ENCODE measurements at regions not wholly inside any gene's neighbourhood (a gene's known extent, or its start where the extent isn't known, plus 50 kb on each side); places are given as distances from the start of the nearest gene placed in this dataset.

- Mint-ChIP-seq H3K27me3 (peaks cover 4% of the 10 kb centered on the region), H3K36me3 (no peaks in the 10 kb centered on the region), H3K9me3 (no peaks in the 10 kb centered on the region), H3K4me3 (no peak overlapping the region), H3K27ac (no peak overlapping the region), H3K4me1 (peaks cover 3% of the 10 kb centered on the region)
- CTCF ChIA-PET: no interaction called here
- DNase-seq: no peak
These were observed 51.5 kb upstream of the ARID1B start for GRCh38 chr6:156725712-156726111.

GRCh38 chr6:156720691-156721685 lies 56.2 kb upstream of the ARID1B start:
- H3K9me3 Mint-ChIP-seq: no peaks in the 10 kb centered on the region
- H3K27me3 Mint-ChIP-seq: no peaks in the 10 kb centered on the region
- no peak for DNase-seq
- CTCF ChIA-PET: interaction anchor here (0.5 to 1.1 kb wide), 3 partner anchors 8 to 125 kb away, joined by 3 read pairs; no protein-coding TSS in a partner anchor
- peak overlapping the region; percentile 1 for H3K27ac Mint-ChIP-seq
- H3K36me3 Mint-ChIP-seq: no peaks in the 10 kb centered on the region
- peaks cover 14% of the 10 kb centered on the region for H3K4me1 Mint-ChIP-seq
- H3K4me3 Mint-ChIP-seq: peak overlapping the region; percentile 24

GRCh38 chr6:156719720-156720563 lies 57.2 kb upstream of the ARID1B start:
- Mint-ChIP-seq H3K4me3 (peak overlapping the region; percentile 68), H3K27me3 (no peaks in the 10 kb centered on the region), H3K36me3 (no peaks in the 10 kb centered on the region), H3K27ac (no peak overlapping the region), H3K9me3 (no peaks in the 10 kb centered on the region), H3K4me1 (peaks cover 14% of the 10 kb centered on the region)
- DNase-seq: peak; percentile 75
- CTCF ChIA-PET: interaction anchor here (0.5 to 0.7 kb wide), 2 partner anchors 9 to 124 kb away, joined by 3 read pairs; no protein-coding TSS in a partner anchor

GRCh38 chr6:156719395-156719719 lies 57.8 kb upstream of the ARID1B start:
- Mint-ChIP-seq H3K27me3 (no peaks in the 10 kb centered on the region), H3K36me3 (no peaks in the 10 kb centered on the region), H3K4me1 (peaks cover 14% of the 10 kb centered on the region), H3K4me3 (peak overlapping the region; percentile 68), H3K27ac (no peak overlapping the region), H3K9me3 (no peaks in the 10 kb centered on the region)
- CTCF ChIA-PET: no interaction called here
- no peak for DNase-seq

GRCh38 chr6:156718647-156719394 lies 58.4 kb upstream of the ARID1B start:
- H3K27me3 Mint-ChIP-seq: peaks cover under 1% of the 10 kb centered on the region
- no peaks in the 10 kb centered on the region for H3K9me3 Mint-ChIP-seq

GRCh38 chr6:156717542-156717941 lies 59.6 kb upstream of the ARID1B start:
- no peak overlapping the region for H3K27ac Mint-ChIP-seq
- H3K36me3 Mint-ChIP-seq: no peaks in the 10 kb centered on the region

More at GRCh38 chr6:156718647-156719394, 58.4 kb upstream of the ARID1B start:
- no peaks in the 10 kb centered on the region for H3K36me3 Mint-ChIP-seq
- CTCF ChIA-PET: no interaction called here
- no peak overlapping the region for H3K27ac Mint-ChIP-seq
- peaks cover 14% of the 10 kb centered on the region for H3K4me1 Mint-ChIP-seq
- DNase-seq: no peak
- peak overlapping the region; percentile 7 for H3K4me3 Mint-ChIP-seq

GRCh38 chr6:156715839-156716238 lies 61.3 kb upstream of the ARID1B start:
- H3K4me1 Mint-ChIP-seq: peaks cover 12% of the 10 kb centered on the region
- peaks cover 8% of the 10 kb centered on the region for H3K27me3 Mint-ChIP-seq
- no peaks in the 10 kb centered on the region for H3K36me3 Mint-ChIP-seq
- H3K4me3 Mint-ChIP-seq: no peak overlapping the region
- no peaks in the 10 kb centered on the region for H3K9me3 Mint-ChIP-seq
- H3K27ac Mint-ChIP-seq: no peak overlapping the region
- CTCF ChIA-PET: no interaction called here
- no peak for DNase-seq

More at GRCh38 chr6:156717542-156717941, 59.6 kb upstream of the ARID1B start:
- H3K4me1 Mint-ChIP-seq: peaks cover 13% of the 10 kb centered on the region
- H3K27me3 Mint-ChIP-seq: peaks cover 8% of the 10 kb centered on the region
- no peak for DNase-seq
- CTCF ChIA-PET: interaction anchor here (0.8 kb wide), 1 partner anchor 294 kb away, joined by 3 read pairs; no protein-coding TSS in a partner anchor
- H3K9me3 Mint-ChIP-seq: no peaks in the 10 kb centered on the region
- no peak overlapping the region for H3K4me3 Mint-ChIP-seq

- Mint-ChIP-seq H3K27me3 (peaks cover 8% of the 10 kb centered on the region), H3K27ac (no peak overlapping the region), H3K4me3 (no peak overlapping the region), H3K36me3 (no peaks in the 10 kb centered on the region), H3K9me3 (no peaks in the 10 kb centered on the region), H3K4me1 (no peaks in the 10 kb centered on the region)
- DNase-seq: no peak
- CTCF ChIA-PET: no interaction called here
These were observed 63.6 kb upstream of the ARID1B start for GRCh38 chr6:156713548-156713947.

- Mint-ChIP-seq H3K36me3 (no peaks in the 10 kb centered on the region), H3K27me3 (peaks cover 22% of the 10 kb centered on the region), H3K27ac (no peak overlapping the region), H3K4me1 (no peaks in the 10 kb centered on the region), H3K4me3 (no peak overlapping the region), H3K9me3 (no peaks in the 10 kb centered on the region)
- CTCF ChIA-PET: no interaction called here
- DNase-seq: no peak
These were observed 66.7 kb upstream of the ARID1B start for GRCh38 chr6:156710479-156710878.

GRCh38 chr6:156707818-156708217 lies 69.4 kb upstream of the ARID1B start:
- Mint-ChIP-seq H3K4me1 (no peaks in the 10 kb centered on the region), H3K36me3 (no peaks in the 10 kb centered on the region), H3K9me3 (no peaks in the 10 kb centered on the region), H3K27me3 (peaks cover 21% of the 10 kb centered on the region), H3K4me3 (no peak overlapping the region), H3K27ac (no peak overlapping the region)
- CTCF ChIA-PET: no interaction called here
- no peak for DNase-seq

- H3K36me3 Mint-ChIP-seq: no peaks in the 10 kb centered on the region
- H3K4me3 Mint-ChIP-seq: no peak overlapping the region
- peaks cover 30% of the 10 kb centered on the region for H3K27me3 Mint-ChIP-seq
- CTCF ChIA-PET: no interaction called here
- no peak for DNase-seq
- no peaks in the 10 kb centered on the region for H3K9me3 Mint-ChIP-seq
- peaks cover 4% of the 10 kb centered on the region for H3K4me1 Mint-ChIP-seq
- H3K27ac Mint-ChIP-seq: peak overlapping the region; percentile 46
These were observed 73.5 kb upstream of the ARID1B start for GRCh38 chr6:156703719-156704118.

GRCh38 chr6:156701966-156702365 lies 75.2 kb upstream of the ARID1B start:
- H3K4me3 Mint-ChIP-seq: no peak overlapping the region

GRCh38 chr6:156700440-156701057 lies 76.6 kb upstream of the ARID1B start:
- Mint-ChIP-seq H3K27ac (no peak overlapping the region), H3K9me3 (no peaks in the 10 kb centered on the region), H3K36me3 (no peaks in the 10 kb centered on the region), H3K27me3 (peaks cover 27% of the 10 kb centered on the region), H3K4me1 (peaks cover 15% of the 10 kb centered on the region), H3K4me3 (no peak overlapping the region)
- CTCF ChIA-PET: no interaction called here
- DNase-seq: no peak

More at GRCh38 chr6:156701966-156702365, 75.2 kb upstream of the ARID1B start:
- CTCF ChIA-PET: no interaction called here
- peaks cover 29% of the 10 kb centered on the region for H3K27me3 Mint-ChIP-seq
- H3K36me3 Mint-ChIP-seq: no peaks in the 10 kb centered on the region
- no peak overlapping the region for H3K27ac Mint-ChIP-seq
- no peak for DNase-seq
- peaks cover 15% of the 10 kb centered on the region for H3K4me1 Mint-ChIP-seq
- H3K9me3 Mint-ChIP-seq: no peaks in the 10 kb centered on the region
